ENCODE measurements at regions not wholly inside any gene's neighbourhood (a gene's known extent, or its start where the extent isn't known, plus 50 kb on each side); places are given as distances from the start of the nearest gene placed in this dataset.
"Not testable (repeated sequence)": the region's sequence is repeated elsewhere in the genome, so short reads cannot be mapped to it uniquely, and the experiment has no call there.

GRCh38 chr3:21919383-21919782 is 168.4 kb upstream of the ZNF385D start:
- Mint-ChIP-seq H3K9me3 (ENCODE audit: unreplicated experiment) (no peaks in the 10 kb centered on the region), H3K27ac (ENCODE audit: unreplicated experiment) (no peak overlapping the region), H3K27me3 (ENCODE audit: unreplicated experiment) (no peaks in the 10 kb centered on the region), H3K4me1 (ENCODE audit: unreplicated experiment) (no peaks in the 10 kb centered on the region), H3K36me3 (ENCODE audit: low read depth, unreplicated experiment) (no peaks in the 10 kb centered on the region), H3K4me3 (ENCODE audit: unreplicated experiment) (no peak overlapping the region)
- DNase-seq (ENCODE audit: low spot score), result no peak
- no peak for TF ChIP-seq CTCF (IDR thresholded peaks at IDR 0.05; ENCODE audit: unreplicated experiment)

- no peak for TF ChIP-seq CTCF (IDR thresholded peaks at IDR 0.05; ENCODE audit: unreplicated experiment)
- Mint-ChIP-seq H3K36me3 (ENCODE audit: low read depth, unreplicated experiment) (no peaks in the 10 kb centered on the region), H3K4me1 (ENCODE audit: unreplicated experiment) (no peaks in the 10 kb centered on the region), H3K27ac (ENCODE audit: unreplicated experiment) (no peak overlapping the region), H3K4me3 (ENCODE audit: unreplicated experiment) (no peak overlapping the region), H3K27me3 (ENCODE audit: unreplicated experiment) (no peaks in the 10 kb centered on the region), H3K9me3 (ENCODE audit: unreplicated experiment) (no peaks in the 10 kb centered on the region)
- DNase-seq (ENCODE audit: low spot score), result no peak
Measured at GRCh38 chr3:21920421-21920861, 169.4 kb upstream of the ZNF385D start.

- H3K27me3 Mint-ChIP-seq (ENCODE audit: unreplicated experiment); DNase-seq (ENCODE audit: low spot score); H3K4me1 Mint-ChIP-seq (ENCODE audit: unreplicated experiment); H3K27ac Mint-ChIP-seq (ENCODE audit: unreplicated experiment); H3K36me3 Mint-ChIP-seq (ENCODE audit: low read depth, unreplicated experiment); H3K4me3 Mint-ChIP-seq (ENCODE audit: unreplicated experiment); H3K9me3 Mint-ChIP-seq (ENCODE audit: unreplicated experiment): not testable (repeated sequence)
Measured at GRCh38 chr3:21923156-21923555, 172.1 kb upstream of the ZNF385D start.

- no peaks in the 10 kb centered on the region for H3K36me3 Mint-ChIP-seq (ENCODE audit: low read depth, unreplicated experiment)
- no peaks in the 10 kb centered on the region for H3K27me3 Mint-ChIP-seq (ENCODE audit: unreplicated experiment)
- H3K4me1 Mint-ChIP-seq (ENCODE audit: unreplicated experiment), result no peaks in the 10 kb centered on the region
- H3K9me3 Mint-ChIP-seq (ENCODE audit: unreplicated experiment), result no peaks in the 10 kb centered on the region
- TF ChIP-seq CTCF (IDR thresholded peaks at IDR 0.05; ENCODE audit: unreplicated experiment), result no peak
- no peak overlapping the region for H3K4me3 Mint-ChIP-seq (ENCODE audit: unreplicated experiment)
- DNase-seq (ENCODE audit: low spot score), result no peak
- H3K27ac Mint-ChIP-seq (ENCODE audit: unreplicated experiment), result no peak overlapping the region
Measured at GRCh38 chr3:21927261-21927660, 176.3 kb upstream of the ZNF385D start.

- H3K36me3 Mint-ChIP-seq (ENCODE audit: low read depth, unreplicated experiment), result no peaks in the 10 kb centered on the region
Measured at GRCh38 chr3:21934591-21934990, 183.6 kb upstream of the ZNF385D start.

More at GRCh38 chr3:21934591-21934990, 183.6 kb upstream of the ZNF385D start:
- H3K27me3 Mint-ChIP-seq (ENCODE audit: unreplicated experiment), result peaks cover 1% of the 10 kb centered on the region
- DNase-seq (ENCODE audit: low spot score), result no peak
- no peak overlapping the region for H3K27ac Mint-ChIP-seq (ENCODE audit: unreplicated experiment)
- H3K4me1 Mint-ChIP-seq (ENCODE audit: unreplicated experiment), result no peaks in the 10 kb centered on the region
- H3K4me3 Mint-ChIP-seq (ENCODE audit: unreplicated experiment), result no peak overlapping the region
- no peak for TF ChIP-seq CTCF (IDR thresholded peaks at IDR 0.05; ENCODE audit: unreplicated experiment)
- no peaks in the 10 kb centered on the region for H3K9me3 Mint-ChIP-seq (ENCODE audit: unreplicated experiment)

Data from endothelial cell (in vitro differentiated cells).